A549 (cell line): ENCODE measurements at regions not wholly inside any gene's neighbourhood (a gene's known extent, or its start where the extent isn't known, plus 50 kb on each side); places are given as distances from the start of the nearest gene placed in this dataset.

ENCODE experiments used
- ATAC-seq, 2 experiments: fragments of 200-7000 bp in 1 of 2; fragments of >200 bp in 1 of 2; cut with Nextera tagmentation in 1 of 2; cut with Tn5 transposase in 1 of 2; 3 replicates each; pipeline versions ENCODE4 v1.8.0 to v1.9.1; 2018 to 2020; ENCODE audit warnings: mild to moderate bottlenecking in 1 of 2, moderate library complexity in 1 of 2
- CTCF ChIA-PET: fragments of 300-600 bp; sonication (Branson Sonifier 250); formaldehyde crosslinking; extraction: SDS; loops from one replicate; lab custom pipeline; 2021; ENCODE audit warnings: antibody characterized with exemption, inconsistent platforms; lab: Yijun Ruan, JAX
- POLR2A ChIA-PET: fragments of 350-600 bp; formaldehyde crosslinking; extraction: SDS; loops from one replicate; lab custom pipeline; 2021; ENCODE audit warnings: antibody characterized with exemption, inconsistent platforms; lab: Yijun Ruan, JAX
- DNase-seq, 2 experiments: peaks; one replicate each; pipeline versions ENCODE4 v3.0.0 to v3.0.0-alpha.2; 2011 to 2016; ENCODE audit warnings: low read depth in 1 of 2, low spot score in 1 of 2
- FAIRE-seq: peaks from 2 replicates; lab custom pipeline; 2011; peaks lifted over from hg19 to GRCh38; lab: Jason Lieb, UNC
- H3K27ac ChIP-seq, 2 experiments: fragments of >200 bp; sonication (Bioruptor Twin); formaldehyde crosslinking; 3 replicates each; pipeline ENCODE4 v1.5.1; 2016 to 2017
- H3K4me1 ChIP-seq: fragments of >200 bp; sonication (Bioruptor Twin); formaldehyde crosslinking; 3 replicates; pipeline ENCODE4 v1.6.1; 2016
- H3K4me2 ChIP-seq: fragments of >200 bp; sonication (Bioruptor Twin); formaldehyde crosslinking; 3 replicates; pipeline ENCODE4 v1.6.1; 2016
- H3K4me3 ChIP-seq: fragments of >200 bp; sonication (Bioruptor Twin); formaldehyde crosslinking; 3 replicates; pipeline ENCODE4 v1.5.1; 2016
- H3K9me3 ChIP-seq: fragments of >200 bp; sonication (Bioruptor Twin); formaldehyde crosslinking; 3 replicates; pipeline ENCODE4 v1.6.1; 2016
- ATOH8 ChIP-seq: fragments of 250-450 bp; sonication (Bioruptor Pico); IDR thresholded peaks from 2 replicates; pipeline ENCODE4 v1.5.0; 2020; ENCODE audit warnings: low read depth, mild to moderate bottlenecking, moderate library complexity
- BHLHE40 ChIP-seq: IDR thresholded peaks from 2 replicates; pipeline ENCODE4 v1.6.1; 2012; ENCODE audit warnings: low read depth, low read length, inconsistent platforms
- CBX8 ChIP-seq: fragments of 200-600 bp; sonication (generic); IDR thresholded peaks from 2 replicates; pipeline ENCODE4 v1.6.1; 2016
- CEBPB ChIP-seq, 2 experiments: fragments of >200 bp in 1 of 2; sonication (Bioruptor Twin) in 1 of 2; formaldehyde crosslinking in 1 of 2; IDR thresholded peaks; 2 replicates each; pipeline ENCODE4 v1.6.1; 2012 to 2016
- CHD4 ChIP-seq: fragments of 200-600 bp; sonication (generic); IDR thresholded peaks from 2 replicates; pipeline ENCODE4 v1.6.1; 2016; ENCODE audit warnings: antibody characterized with exemption, mild to moderate bottlenecking, borderline replicate concordance
- EHF ChIP-seq: fragments of 250-450 bp; sonication (Bioruptor Pico); IDR thresholded peaks from 2 replicates; pipeline ENCODE4 v1.5.0; 2020; ENCODE audit warnings: mild to moderate bottlenecking
- EHMT2 ChIP-seq: fragments of 200-600 bp; sonication (generic); IDR thresholded peaks from 2 replicates; pipeline ENCODE4 v1.6.1; 2016; ENCODE audit warnings: antibody characterized with exemption, low read depth, mild to moderate bottlenecking, moderate library complexity
- FOSL2 ChIP-seq, 2 experiments: fragments of 450-650 bp in 1 of 2; fragments of >200 bp in 1 of 2; sonication (Bioruptor Twin) in 1 of 2; formaldehyde crosslinking; IDR thresholded peaks; 2 replicates each; pipeline versions ENCODE4 v1.5.0 to v1.6.1; 2016 to 2020; ENCODE audit warnings: mild to moderate bottlenecking in 1 of 2, moderate library complexity in 1 of 2
- GATA3 ChIP-seq: IDR thresholded peaks from 2 replicates; pipeline ENCODE4 v1.6.1; 2012; ENCODE audit warnings: borderline replicate concordance
- HDAC2 ChIP-seq: fragments of 200-600 bp; sonication (generic); IDR thresholded peaks from 2 replicates; pipeline ENCODE4 v1.6.1; 2016
- HOXB13 ChIP-seq: fragments of 250-450 bp; sonication (Bioruptor Pico); IDR thresholded peaks from 2 replicates; pipeline ENCODE4 v1.5.0; 2020; ENCODE audit warnings: low read depth, mild to moderate bottlenecking, moderate library complexity
- JUNB ChIP-seq: fragments of >200 bp; sonication (Bioruptor Twin); formaldehyde crosslinking; IDR thresholded peaks from 2 replicates; pipeline ENCODE4 v1.6.1; 2016
- KDM1A ChIP-seq: fragments of 200-600 bp; sonication (generic); IDR thresholded peaks from 2 replicates; pipeline ENCODE4 v1.6.1; 2016; ENCODE audit warnings: low read depth, mild to moderate bottlenecking
- MYC ChIP-seq: IDR thresholded peaks from 2 replicates; pipeline ENCODE4 v1.6.1; 2012; ENCODE audit warnings: mild to moderate bottlenecking, inconsistent platforms, low read length, improper control_type of control experiment, borderline replicate concordance
- PHF8 ChIP-seq: fragments of 200-600 bp; sonication (generic); IDR thresholded peaks from 2 replicates; pipeline ENCODE4 v1.6.1; 2016; ENCODE audit warnings: low read depth, mild to moderate bottlenecking, antibody characterized with exemption, moderate library complexity, borderline replicate concordance
- POLR2A ChIP-seq: IDR thresholded peaks from 2 replicates; pipeline ENCODE4 v1.6.1; 2012; ENCODE audit warnings: mild to moderate bottlenecking, low read length
- RARB ChIP-seq: fragments of 250-450 bp; sonication (Bioruptor Pico); IDR thresholded peaks from 2 replicates; pipeline ENCODE4 v1.8.0; 2021; ENCODE audit warnings: mild to moderate bottlenecking, moderate library complexity
- SREBF2 ChIP-seq: fragments of 450-650 bp; IDR thresholded peaks from 2 replicates; pipeline ENCODE4 v1.6.1; 2014; ENCODE audit warnings: mild to moderate bottlenecking, moderate library complexity
- TFCP2L1 ChIP-seq: fragments of 250-450 bp; sonication (Bioruptor Pico); IDR thresholded peaks from 2 replicates; pipeline ENCODE4 v1.5.0; 2021; ENCODE audit warnings: mild to moderate bottlenecking
- TP53 ChIP-seq: fragments of 250-450 bp; sonication (Bioruptor Pico); IDR thresholded peaks from 2 replicates; pipeline ENCODE4 v1.5.0; 2021; ENCODE audit warnings: mild to moderate bottlenecking, moderate library complexity
- ZNF302 ChIP-seq: fragments of 250-450 bp; sonication (Bioruptor Pico); IDR thresholded peaks from 2 replicates; pipeline ENCODE4 v1.9.0; 2021; ENCODE audit warnings: inconsistent platforms, mild to moderate bottlenecking, moderate library complexity
- ZSCAN20 ChIP-seq: fragments of 250-450 bp; sonication (Bioruptor Pico); IDR thresholded peaks from 2 replicates; pipeline ENCODE4 v1.8.0; 2022; ENCODE audit warnings: mild to moderate bottlenecking, moderate library complexity
- WGBS: methylation state at CpG from one replicate; pipeline ENCODE4 v1.1.6; 2017; ENCODE audit errors: missing lambda C conversion rate; 5-methylcytosine and 5-hydroxymethylcytosine counted together
- TF ChIP-seq, protein P1 (sequence below): fragments of >200 bp; sonication (Bioruptor Twin); formaldehyde crosslinking; IDR thresholded peaks from 3 replicates; pipeline ENCODE4 v1.6.1; 2016
- TF ChIP-seq, protein P2 (sequence below): fragments of >200 bp; sonication (Bioruptor Twin); formaldehyde crosslinking; IDR thresholded peaks from 2 replicates; pipeline ENCODE4 v1.6.1; 2016
- TF ChIP-seq, protein P3 (sequence below): fragments of >200 bp; sonication (Bioruptor Twin); formaldehyde crosslinking; IDR thresholded peaks from 3 replicates; pipeline ENCODE4 v1.5.1; 2016
- TF ChIP-seq, protein P4 (sequence below): IDR thresholded peaks from 2 replicates; pipeline ENCODE4 v1.6.1; 2012; ENCODE audit warnings: low read depth, borderline replicate concordance

DNA sequence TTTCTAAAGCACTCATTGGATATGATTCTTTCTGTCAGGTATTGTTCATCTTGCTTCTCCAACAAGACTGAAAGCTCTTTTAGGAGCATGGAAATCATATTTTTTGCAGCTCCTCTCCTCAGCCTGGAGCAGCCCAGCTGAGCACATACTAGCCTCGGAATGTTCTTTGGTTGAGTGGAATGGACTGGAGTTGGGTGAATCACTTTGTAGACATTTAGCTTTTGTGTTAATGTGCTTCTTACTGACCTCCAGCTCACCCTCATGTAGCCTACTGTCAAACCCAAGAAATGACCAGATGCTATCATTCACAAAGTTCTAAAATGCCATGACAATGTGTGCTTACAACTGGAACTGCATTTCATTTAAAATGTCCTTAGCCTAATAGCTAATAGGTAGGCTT lies 161.1 kb downstream of the NUAK1 start (continued):
- TF ChIP-seq CEBPB (IDR thresholded peaks at IDR 0.05), result no peak
- TF ChIP-seq TFCP2L1 (CRISPR knock-in tag), result no peak
- no peak for TF ChIP-seq POLR2A
- TF ChIP-seq SREBF2, result no peak
- no peak for TF ChIP-seq HDAC2
- TF ChIP-seq CHD4, result no peak
- TF ChIP-seq EHF (CRISPR knock-in tag), result no peak
- no peak for TF ChIP-seq BHLHE40
- TF ChIP-seq, protein P1, sequence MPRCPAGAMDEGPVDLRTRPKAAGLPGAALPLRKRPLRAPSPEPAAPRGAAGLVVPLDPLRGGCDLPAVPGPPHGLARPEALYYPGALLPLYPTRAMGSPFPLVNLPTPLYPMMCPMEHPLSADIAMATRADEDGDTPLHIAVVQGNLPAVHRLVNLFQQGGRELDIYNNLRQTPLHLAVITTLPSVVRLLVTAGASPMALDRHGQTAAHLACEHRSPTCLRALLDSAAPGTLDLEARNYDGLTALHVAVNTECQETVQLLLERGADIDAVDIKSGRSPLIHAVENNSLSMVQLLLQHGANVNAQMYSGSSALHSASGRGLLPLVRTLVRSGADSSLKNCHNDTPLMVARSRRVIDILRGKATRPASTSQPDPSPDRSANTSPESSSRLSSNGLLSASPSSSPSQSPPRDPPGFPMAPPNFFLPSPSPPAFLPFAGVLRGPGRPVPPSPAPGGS, result no peak
- TF ChIP-seq, protein P2, sequence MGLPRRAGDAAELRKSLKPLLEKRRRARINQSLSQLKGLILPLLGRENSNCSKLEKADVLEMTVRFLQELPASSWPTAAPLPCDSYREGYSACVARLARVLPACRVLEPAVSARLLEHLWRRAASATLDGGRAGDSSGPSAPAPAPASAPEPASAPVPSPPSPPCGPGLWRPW, result no peak
- no peak for TF ChIP-seq JUNB

GRCh38 chr12:105978276-105978675 lies 160.5 kb downstream of the NUAK1 start:
- Histone ChIP-seq H3K9me3 (no peaks in the 10 kb centered on the region), H3K4me2 (no peak overlapping the region), H3K4me3 (no peak overlapping the region), H3K27ac (no peak overlapping the region), H3K4me1 (no peaks in the 10 kb centered on the region)
- no peak for TF ChIP-seq MYC
- TF ChIP-seq PHF8, result no peak
- no peak for TF ChIP-seq SREBF2
- no peak for TF ChIP-seq CBX8
- TF ChIP-seq KDM1A, result no peak
- no peak for TF ChIP-seq ATOH8
- TF ChIP-seq ZSCAN20 (CRISPR knock-in tag), result no peak
- TF ChIP-seq, protein P3, sequence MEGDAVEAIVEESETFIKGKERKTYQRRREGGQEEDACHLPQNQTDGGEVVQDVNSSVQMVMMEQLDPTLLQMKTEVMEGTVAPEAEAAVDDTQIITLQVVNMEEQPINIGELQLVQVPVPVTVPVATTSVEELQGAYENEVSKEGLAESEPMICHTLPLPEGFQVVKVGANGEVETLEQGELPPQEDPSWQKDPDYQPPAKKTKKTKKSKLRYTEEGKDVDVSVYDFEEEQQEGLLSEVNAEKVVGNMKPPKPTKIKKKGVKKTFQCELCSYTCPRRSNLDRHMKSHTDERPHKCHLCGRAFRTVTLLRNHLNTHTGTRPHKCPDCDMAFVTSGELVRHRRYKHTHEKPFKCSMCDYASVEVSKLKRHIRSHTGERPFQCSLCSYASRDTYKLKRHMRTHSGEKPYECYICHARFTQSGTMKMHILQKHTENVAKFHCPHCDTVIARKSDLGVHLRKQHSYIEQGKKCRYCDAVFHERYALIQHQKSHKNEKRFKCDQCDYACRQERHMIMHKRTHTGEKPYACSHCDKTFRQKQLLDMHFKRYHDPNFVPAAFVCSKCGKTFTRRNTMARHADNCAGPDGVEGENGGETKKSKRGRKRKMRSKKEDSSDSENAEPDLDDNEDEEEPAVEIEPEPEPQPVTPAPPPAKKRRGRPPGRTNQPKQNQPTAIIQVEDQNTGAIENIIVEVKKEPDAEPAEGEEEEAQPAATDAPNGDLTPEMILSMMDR, result no peak
- TF ChIP-seq, protein P4, sequence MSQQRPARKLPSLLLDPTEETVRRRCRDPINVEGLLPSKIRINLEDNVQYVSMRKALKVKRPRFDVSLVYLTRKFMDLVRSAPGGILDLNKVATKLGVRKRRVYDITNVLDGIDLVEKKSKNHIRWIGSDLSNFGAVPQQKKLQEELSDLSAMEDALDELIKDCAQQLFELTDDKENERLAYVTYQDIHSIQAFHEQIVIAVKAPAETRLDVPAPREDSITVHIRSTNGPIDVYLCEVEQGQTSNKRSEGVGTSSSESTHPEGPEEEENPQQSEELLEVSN, result no peak
- WGBS, result 75% methylated on average over 3 of the region's 3 CpGs
- FAIRE-seq, result no peak
- DNase-seq, result no peak
- ChIA-PET CTCF (interaction anchor here (1.4 kb wide), 1 partner anchor 16 kb away, joined by 3 read pairs; no protein-coding TSS in a partner anchor), POLR2A (no interaction called here)
- ATAC-seq, result no peak

- CTCF ChIA-PET, result interaction anchor here (1.4 kb wide), 1 partner anchor 16 kb away, joined by 3 read pairs; no protein-coding TSS in a partner anchor
- FAIRE-seq, result no peak
- no peaks in the 10 kb centered on the region for H3K4me1 ChIP-seq
- no peak for DNase-seq
- H3K4me2 ChIP-seq, result no peak overlapping the region
- POLR2A ChIA-PET, result no interaction called here
- TF ChIP-seq TP53 (CRISPR knock-in tag), result no peak
- no peak for TF ChIP-seq HOXB13 (CRISPR knock-in tag)
- no peak for TF ChIP-seq FOSL2 (IDR thresholded peaks at IDR 0.05)
- no peak for TF ChIP-seq FOSL2 (CRISPR knock-in tag; IDR thresholded peaks at IDR 0.05)
- no peak for TF ChIP-seq EHMT2
- no peak for TF ChIP-seq RARB
- no peak for TF ChIP-seq GATA3
- TF ChIP-seq ZNF302 (CRISPR knock-in tag), result no peak
- no peak for TF ChIP-seq KDM1A
- TF ChIP-seq, all 56 proteins: peak for 0
- H3K9me3 ChIP-seq, result no peaks in the 10 kb centered on the region
- no peak for ATAC-seq
- WGBS, result 50% methylated on average over 3 of the region's 3 CpGs
- no peak overlapping the region for H3K27ac ChIP-seq
- H3K4me3 ChIP-seq, result no peak overlapping the region
Measured at GRCh38 chr12:105978686-105979085, 160.1 kb downstream of the NUAK1 start.
